MCF 10A (cell line): ENCODE measurements at regions not wholly inside any gene's neighbourhood (a gene's known extent, or its start where the extent isn't known, plus 50 kb on each side); places are given as distances from the start of the nearest gene placed in this dataset.

Experiments used
- BruUV-seq: library from RNA; stranded (reverse); fragments of 400-500 nt; replicated peaks from 2 replicates; lab custom pipeline; 2021; lab: Mats Ljungman, UMichigan
- CTCF ChIA-PET: fragments of 300-600 bp; sonication (Branson Sonifier 250); formaldehyde crosslinking; extraction: SDS; loops from one replicate; lab custom pipeline; 2021; ENCODE audit warnings: antibody characterized with exemption, inconsistent platforms; lab: Yijun Ruan, JAX
- POLR2A ChIA-PET: fragments of 300-600, 350-650 bp; sonication (Branson Sonifier 250); formaldehyde crosslinking; extraction: SDS; loops from one replicate; lab custom pipeline; 2020; ENCODE audit warnings: antibody characterized with exemption, inconsistent platforms; lab: Yijun Ruan, JAX
- DNase-seq: peaks from one replicate; pipeline ENCODE4 v3.0.0-alpha.2; 2018; ENCODE audit not compliant: unreplicated experiment
- H3K27ac Mint-ChIP-seq: one replicate; pipeline ENCODE4 v1.8.0; 2022; ENCODE audit warnings: mild to moderate bottlenecking, low read depth, mixed read lengths; ENCODE audit not compliant: unreplicated experiment
- H3K27me3 Mint-ChIP-seq: one replicate; pipeline ENCODE4 v1.8.0; 2022; ENCODE audit warnings: mixed read lengths; ENCODE audit not compliant: insufficient read depth, unreplicated experiment
- H3K36me3 Mint-ChIP-seq: one replicate; pipeline ENCODE4 v1.8.0; 2022; ENCODE audit warnings: mild to moderate bottlenecking, moderate library complexity, mixed read lengths; ENCODE audit not compliant: insufficient read depth, unreplicated experiment
- H3K4me1 Mint-ChIP-seq: one replicate; pipeline ENCODE4 v1.8.0; 2022; ENCODE audit warnings: mixed read lengths; ENCODE audit not compliant: insufficient read depth, unreplicated experiment
- H3K4me3 Mint-ChIP-seq: one replicate; pipeline ENCODE4 v1.8.0; 2022; ENCODE audit warnings: mild to moderate bottlenecking, moderate library complexity, mixed read lengths; ENCODE audit not compliant: unreplicated experiment
- H3K9me3 Mint-ChIP-seq: one replicate; pipeline ENCODE4 v1.8.0; 2022; ENCODE audit warnings: mixed read lengths; ENCODE audit not compliant: unreplicated experiment
- intact Hi-C: fragments of 100-400 bp; cut with micrococcal nuclease; formaldehyde crosslinking; loops from 2 replicates; pipeline ENCODE4 v1.14.1; 2022
- TF ChIP-seq, protein P1 (sequence below): fragments of 200-600 bp; IDR thresholded peaks from one replicate; pipeline ENCODE4 v1.8.0; 2022; ENCODE audit warnings: antibody characterized with exemption, mild to moderate bottlenecking; ENCODE audit not compliant: unreplicated experiment

- DNase-seq: no peak
- H3K4me3 Mint-ChIP-seq: no peak overlapping the region
- no TSS peak for BruUV-seq
- intact Hi-C loops: no loop called here
- H3K9me3 Mint-ChIP-seq: peaks cover 16% of the 10 kb centered on the region
- CTCF ChIA-PET: interaction anchor here (0.6 kb wide), 1 partner anchor 23 kb away, joined by 4 read pairs; no protein-coding TSS in a partner anchor
- no peak overlapping the region for H3K27ac Mint-ChIP-seq
- H3K4me1 Mint-ChIP-seq: peaks cover 7% of the 10 kb centered on the region
- H3K36me3 Mint-ChIP-seq: no peaks in the 10 kb centered on the region
- H3K27me3 Mint-ChIP-seq: no peaks in the 10 kb centered on the region
- POLR2A ChIA-PET: interaction anchor here (0.7 kb wide), 1 partner anchor 136 kb away, joined by 3 read pairs; no protein-coding TSS in a partner anchor
- TF ChIP-seq, protein P1, sequence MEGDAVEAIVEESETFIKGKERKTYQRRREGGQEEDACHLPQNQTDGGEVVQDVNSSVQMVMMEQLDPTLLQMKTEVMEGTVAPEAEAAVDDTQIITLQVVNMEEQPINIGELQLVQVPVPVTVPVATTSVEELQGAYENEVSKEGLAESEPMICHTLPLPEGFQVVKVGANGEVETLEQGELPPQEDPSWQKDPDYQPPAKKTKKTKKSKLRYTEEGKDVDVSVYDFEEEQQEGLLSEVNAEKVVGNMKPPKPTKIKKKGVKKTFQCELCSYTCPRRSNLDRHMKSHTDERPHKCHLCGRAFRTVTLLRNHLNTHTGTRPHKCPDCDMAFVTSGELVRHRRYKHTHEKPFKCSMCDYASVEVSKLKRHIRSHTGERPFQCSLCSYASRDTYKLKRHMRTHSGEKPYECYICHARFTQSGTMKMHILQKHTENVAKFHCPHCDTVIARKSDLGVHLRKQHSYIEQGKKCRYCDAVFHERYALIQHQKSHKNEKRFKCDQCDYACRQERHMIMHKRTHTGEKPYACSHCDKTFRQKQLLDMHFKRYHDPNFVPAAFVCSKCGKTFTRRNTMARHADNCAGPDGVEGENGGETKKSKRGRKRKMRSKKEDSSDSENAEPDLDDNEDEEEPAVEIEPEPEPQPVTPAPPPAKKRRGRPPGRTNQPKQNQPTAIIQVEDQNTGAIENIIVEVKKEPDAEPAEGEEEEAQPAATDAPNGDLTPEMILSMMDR: no peak
Observed at GRCh38 chr1:208446271-208446691, 202.1 kb upstream of the PLXNA2 start.

GRCh38 chr1:208448425-208448824 is 204.2 kb upstream of the PLXNA2 start:
- no peak overlapping the region for H3K27ac Mint-ChIP-seq
- peaks cover 3% of the 10 kb centered on the region for H3K9me3 Mint-ChIP-seq
- H3K36me3 Mint-ChIP-seq: no peaks in the 10 kb centered on the region
- no peak for DNase-seq
- H3K4me1 Mint-ChIP-seq: peaks cover 7% of the 10 kb centered on the region
- no peak overlapping the region for H3K4me3 Mint-ChIP-seq
- no peaks in the 10 kb centered on the region for H3K27me3 Mint-ChIP-seq
- CTCF ChIA-PET: no interaction called here
- intact Hi-C loops: no loop called here
- BruUV-seq: no TSS peak
- TF ChIP-seq, protein P1: no peak
- POLR2A ChIA-PET: no interaction called here

GRCh38 chr1:208449951-208450350 is 205.8 kb upstream of the PLXNA2 start:
- POLR2A ChIA-PET: no interaction called here

DNA sequence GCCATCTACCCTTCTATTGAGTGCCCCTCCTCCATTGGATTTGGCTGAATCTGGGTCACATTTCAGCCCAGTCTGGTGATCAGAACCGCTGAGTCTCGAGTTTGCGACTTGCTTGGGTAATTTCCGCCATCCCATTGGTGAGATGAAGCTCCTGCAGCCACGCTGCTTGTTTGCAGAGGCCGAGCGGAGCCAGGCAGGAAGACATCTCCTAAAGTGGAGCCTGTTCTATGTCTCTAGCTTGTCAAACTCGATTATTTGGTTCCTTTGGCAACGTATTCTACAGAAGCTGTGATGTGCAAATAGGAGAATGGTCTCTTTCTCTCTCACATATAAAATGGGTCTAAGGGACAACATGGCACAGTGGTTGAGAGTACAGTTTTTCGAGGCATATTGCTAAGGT is 206.8 kb upstream of the PLXNA2 start:
- Mint-ChIP-seq H3K4me3 (no peak overlapping the region), H3K27ac (no peak overlapping the region), H3K27me3 (no peaks in the 10 kb centered on the region), H3K36me3 (no peaks in the 10 kb centered on the region), H3K4me1 (peaks cover 5% of the 10 kb centered on the region), H3K9me3 (no peaks in the 10 kb centered on the region)
- intact Hi-C loops: no loop called here
- no TSS peak for BruUV-seq
- TF ChIP-seq, protein P1: no peak
- DNase-seq: no peak
- ChIA-PET POLR2A (interaction anchor here (1.1 kb wide), 1 partner anchor 14 kb away, joined by 3 read pairs; no protein-coding TSS in a partner anchor), CTCF (interaction anchor here (0.6 to 1.2 kb wide), 3 partner anchors 26 to 453 kb away, joined by 3 to 4 read pairs (median 4); no protein-coding TSS in a partner anchor)

More at GRCh38 chr1:208449951-208450350, 205.8 kb upstream of the PLXNA2 start:
- Mint-ChIP-seq H3K4me1 (peaks cover 7% of the 10 kb centered on the region), H3K9me3 (no peaks in the 10 kb centered on the region), H3K27ac (no peak overlapping the region), H3K4me3 (no peak overlapping the region), H3K36me3 (no peaks in the 10 kb centered on the region), H3K27me3 (no peaks in the 10 kb centered on the region)
- BruUV-seq: no TSS peak
- TF ChIP-seq, protein P1: no peak
- CTCF ChIA-PET: interaction anchor here (1.0 to 1.2 kb wide), 3 partner anchors 27 to 204 kb away, joined by 3 to 4 read pairs (median 3); no protein-coding TSS in a partner anchor
- intact Hi-C loops: no loop called here
- DNase-seq: no peak
